Mesendoderm (in vitro differentiated cells): ENCODE measurements at regions not wholly inside any gene's neighbourhood (a gene's known extent, or its start where the extent isn't known, plus 50 kb on each side); places are given as distances from the start of the nearest gene placed in this dataset.

Experiments used
- DNase-seq: peaks from one replicate; pipeline ENCODE4 v3.0.0; 2013
- H2AK5ac ChIP-seq: 2 replicates; pipeline ENCODE4 v1.6.1; 2013; ENCODE audit warnings: low read length, inconsistent platforms
- H2BK120ac ChIP-seq: 2 replicates; pipeline ENCODE4 v1.6.1; 2013; ENCODE audit warnings: low read depth, mild to moderate bottlenecking, low read length, moderate library complexity, mixed read lengths
- H2BK15ac ChIP-seq: replicated peaks from 2 replicates; pipeline ENCODE4 v1.6.1; 2013; ENCODE audit warnings: low read depth, mild to moderate bottlenecking, moderate library complexity
- H2BK5ac ChIP-seq: 2 replicates; pipeline ENCODE4 v1.6.1; 2013; ENCODE audit warnings: low read length, inconsistent platforms
- H3K18ac ChIP-seq: 2 replicates; pipeline ENCODE4 v1.6.1; 2013; ENCODE audit warnings: mild to moderate bottlenecking, low read length, mixed read lengths
- H3K23ac ChIP-seq: one replicate; pipeline ENCODE4 v1.6.1; 2013; ENCODE audit warnings: low read length
- H3K27ac ChIP-seq: 2 replicates; pipeline ENCODE4 v1.5.1; 2013; ENCODE audit warnings: low read depth, mild to moderate bottlenecking, inconsistent platforms, low read length, moderate library complexity
- H3K27me3 ChIP-seq: 2 replicates; pipeline ENCODE4 v1.6.1; 2013; ENCODE audit warnings: low read length, control low read depth, mild to moderate bottlenecking, inconsistent platforms; ENCODE audit not compliant: insufficient read depth, poor library complexity
- H3K36me3 ChIP-seq: 2 replicates; pipeline ENCODE4 v1.6.1; 2013; ENCODE audit warnings: low read length, inconsistent platforms; ENCODE audit not compliant: control insufficient read depth, insufficient read depth
- H3K4ac ChIP-seq: one replicate; pipeline ENCODE4 v1.6.1; 2013; ENCODE audit warnings: low read depth, mild to moderate bottlenecking, low read length, moderate library complexity
- H3K4me1 ChIP-seq: 2 replicates; pipeline ENCODE4 v1.6.1; 2013; ENCODE audit warnings: low read depth, low read length, inconsistent platforms; ENCODE audit not compliant: control insufficient read depth
- H3K4me2 ChIP-seq: 2 replicates; pipeline ENCODE4 v1.6.1; 2013; ENCODE audit warnings: low read length
- H3K4me3 ChIP-seq: 2 replicates; pipeline ENCODE4 v1.5.1; 2013; ENCODE audit warnings: mild to moderate bottlenecking, low read length
- H3K56ac ChIP-seq: one replicate; pipeline ENCODE4 v1.6.1; 2013; ENCODE audit warnings: low read length
- H3K79me1 ChIP-seq: 2 replicates; pipeline ENCODE4 v1.6.1; 2013; ENCODE audit warnings: low read length, inconsistent platforms
- H3K79me2 ChIP-seq: 2 replicates; pipeline ENCODE4 v1.6.1; 2013; ENCODE audit warnings: mild to moderate bottlenecking, low read length; ENCODE audit not compliant: control insufficient read depth, insufficient read depth
- H3K9ac ChIP-seq: 2 replicates; pipeline ENCODE4 v1.6.1; 2013; ENCODE audit warnings: low read length, inconsistent platforms
- H4K5ac ChIP-seq: one replicate; pipeline ENCODE4 v1.6.1; 2013; ENCODE audit warnings: low read length
- H4K8ac ChIP-seq: one replicate; pipeline ENCODE4 v1.6.1; 2013; ENCODE audit warnings: low read depth, mild to moderate bottlenecking, control low read depth, low read length, moderate library complexity
- WGBS: extraction: QIAGEN DNeasy Blood & Tissue Kit; methylation state at CpG from one replicate; pipeline ENCODE4 v1.1.7; 2013; ENCODE audit warnings: low lambda C conversion rate, missing lambda C conversion rate; ENCODE audit not compliant: insufficient coverage; ENCODE audit errors: extremely low coverage; 5-methylcytosine and 5-hydroxymethylcytosine counted together

DNA sequence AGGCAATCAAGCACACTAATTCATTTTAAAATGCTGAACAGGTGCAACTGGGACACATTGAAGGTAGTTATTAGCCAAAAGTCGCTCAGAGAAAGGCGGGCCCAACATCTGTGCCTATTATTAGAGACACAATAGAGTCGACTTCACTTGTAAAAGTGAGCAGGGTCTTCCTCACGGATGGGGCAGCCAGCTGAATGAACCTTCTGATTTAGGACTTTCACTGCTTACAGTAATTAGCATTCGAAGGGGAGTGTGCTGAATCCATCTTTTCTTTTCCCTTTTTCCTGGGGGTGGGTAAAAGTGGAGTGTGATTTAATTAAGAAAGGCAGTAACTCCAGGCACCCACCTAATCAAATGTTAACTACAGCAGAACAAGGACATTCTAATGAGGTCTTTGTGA lies 677.7 kb downstream of the DCDC2C start:
- Histone ChIP-seq H3K27ac (no peak overlapping the region), H4K5ac (no peak overlapping the region), H3K23ac (no peak overlapping the region), H3K9ac (no peak overlapping the region), H4K8ac (no peak overlapping the region), H3K4ac (no peak overlapping the region), H3K36me3 (no peaks in the 10 kb centered on the region), H3K79me2 (no peaks in the 10 kb centered on the region), H3K79me1 (no peaks in the 10 kb centered on the region), H3K4me3 (no peak overlapping the region), H2AK5ac (no peak overlapping the region), H2BK5ac (no peak overlapping the region), H2BK15ac (no peak overlapping the region), H3K4me1 (no peaks in the 10 kb centered on the region), H2BK120ac (no peak overlapping the region), H3K56ac (no peak overlapping the region), H3K4me2 (no peak overlapping the region), H3K18ac (no peak overlapping the region), H3K27me3 (no peaks in the 10 kb centered on the region)
- no CpG with 5 or more reads among the region's 5 CpGs for WGBS
- DNase-seq = no peak

DNA sequence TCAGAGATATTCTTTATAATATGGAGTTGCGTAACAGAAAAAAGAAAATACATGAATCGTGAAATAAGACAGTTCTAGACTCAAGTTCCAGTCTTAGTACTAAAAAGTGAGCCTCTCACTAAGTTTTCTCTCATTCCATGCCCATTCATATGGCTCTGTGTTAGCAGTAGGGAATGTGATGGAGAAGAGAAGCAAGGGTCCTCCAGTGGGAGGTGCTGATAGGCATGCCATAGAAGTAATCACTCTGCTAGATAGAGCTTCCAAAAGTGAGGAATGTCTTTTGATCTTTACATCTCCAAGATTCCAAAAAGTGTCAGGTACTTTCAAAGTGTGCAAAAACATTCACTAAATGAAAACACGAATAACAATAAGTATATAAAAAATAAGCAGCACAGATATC lies 678.4 kb downstream of the DCDC2C start:
- Histone ChIP-seq H3K4ac (no peak overlapping the region), H4K8ac (no peak overlapping the region), H2BK120ac (no peak overlapping the region), H3K79me2 (no peaks in the 10 kb centered on the region), H3K9ac (no peak overlapping the region), H3K4me1 (no peaks in the 10 kb centered on the region), H3K56ac (no peak overlapping the region), H2AK5ac (no peak overlapping the region), H3K23ac (no peak overlapping the region), H3K36me3 (no peaks in the 10 kb centered on the region), H4K5ac (no peak overlapping the region), H3K27me3 (no peaks in the 10 kb centered on the region), H3K4me2 (no peak overlapping the region), H2BK5ac (no peak overlapping the region), H2BK15ac (no peak overlapping the region), H3K4me3 (no peak overlapping the region), H3K79me1 (no peaks in the 10 kb centered on the region), H3K27ac (no peak overlapping the region), H3K18ac (no peak overlapping the region)
- DNase-seq = no peak
- WGBS = no CpG with 5 or more reads among the region's 3 CpGs

DNA sequence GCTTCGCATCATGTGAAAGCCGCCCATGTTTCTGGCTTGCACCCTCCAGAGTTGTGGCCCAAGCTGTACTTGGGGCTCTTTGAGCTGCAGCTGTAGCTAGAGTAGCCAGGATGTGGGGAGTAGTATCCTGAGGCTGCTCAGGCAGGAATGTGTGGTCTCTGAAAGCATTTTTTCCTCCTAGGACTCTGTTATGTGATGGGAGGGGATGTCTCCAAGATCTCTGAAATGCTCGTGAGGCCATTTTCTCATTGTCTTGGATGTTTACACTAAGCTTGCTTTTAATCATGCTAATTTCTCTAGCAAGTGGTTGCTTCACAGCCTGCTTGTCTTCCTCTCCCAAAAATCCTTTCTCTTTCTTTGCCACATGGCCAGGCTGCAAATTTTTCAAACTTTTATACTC lies 687.6 kb downstream of the DCDC2C start:
- Histone ChIP-seq H4K5ac (no peak overlapping the region), H3K4me2 (no peak overlapping the region), H3K4ac (peak overlapping the region; percentile 25), H3K56ac (no peak overlapping the region), H3K4me1 (no peaks in the 10 kb centered on the region), H3K36me3 (no peaks in the 10 kb centered on the region), H2BK15ac (no peak overlapping the region), H2BK5ac (no peak overlapping the region), H3K27me3 (no peaks in the 10 kb centered on the region), H2BK120ac (peak overlapping the region; percentile 74), H3K23ac (no peak overlapping the region), H2AK5ac (no peak overlapping the region), H3K18ac (peak overlapping the region; percentile 56), H3K79me2 (no peaks in the 10 kb centered on the region), H4K8ac (no peak overlapping the region), H3K27ac (peak overlapping the region; percentile 20), H3K9ac (no peak overlapping the region), H3K4me3 (no peak overlapping the region), H3K79me1 (no peaks in the 10 kb centered on the region)
- DNase-seq = peak; percentile 81
- WGBS = no CpG with 5 or more reads among the region's 3 CpGs

DNA sequence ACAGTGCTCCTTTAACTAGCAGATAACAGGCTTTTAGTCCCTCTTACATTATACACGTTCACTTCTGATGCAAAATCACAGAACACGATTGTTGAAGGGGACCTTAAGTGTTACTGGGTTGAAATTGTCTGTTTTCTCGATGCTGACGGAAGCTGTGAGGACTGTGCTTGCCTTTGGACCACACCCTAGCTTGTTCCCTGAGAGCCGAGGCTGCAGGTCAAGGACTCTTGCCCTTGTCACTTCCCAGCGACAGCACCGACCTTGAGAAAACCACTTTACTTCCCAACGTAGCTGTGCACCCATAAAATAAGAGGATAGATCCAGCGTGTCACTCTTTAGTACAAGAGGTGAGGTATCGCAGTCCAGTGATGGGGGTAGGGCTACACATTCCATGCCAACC lies 701.0 kb downstream of the DCDC2C start:
- no peaks in the 10 kb centered on the region for H3K79me2 ChIP-seq
- no peaks in the 10 kb centered on the region for H3K36me3 ChIP-seq
- H3K4ac ChIP-seq = no peak overlapping the region
- no peak overlapping the region for H4K8ac ChIP-seq
- no peak overlapping the region for H3K56ac ChIP-seq
- H3K23ac ChIP-seq = no peak overlapping the region
- no peak for DNase-seq
- no peak overlapping the region for H3K18ac ChIP-seq
- H3K4me1 ChIP-seq = no peaks in the 10 kb centered on the region
- H2AK5ac ChIP-seq = no peak overlapping the region
- no CpG with 5 or more reads among the region's 10 CpGs for WGBS
- no peak overlapping the region for H3K27ac ChIP-seq
- no peak overlapping the region for H2BK5ac ChIP-seq
- no peak overlapping the region for H2BK120ac ChIP-seq
- no peak overlapping the region for H3K4me2 ChIP-seq
- H2BK15ac ChIP-seq = no peak overlapping the region
- no peaks in the 10 kb centered on the region for H3K27me3 ChIP-seq
- H4K5ac ChIP-seq = no peak overlapping the region
- H3K4me3 ChIP-seq = no peak overlapping the region
- no peak overlapping the region for H3K9ac ChIP-seq
- no peaks in the 10 kb centered on the region for H3K79me1 ChIP-seq

DNA sequence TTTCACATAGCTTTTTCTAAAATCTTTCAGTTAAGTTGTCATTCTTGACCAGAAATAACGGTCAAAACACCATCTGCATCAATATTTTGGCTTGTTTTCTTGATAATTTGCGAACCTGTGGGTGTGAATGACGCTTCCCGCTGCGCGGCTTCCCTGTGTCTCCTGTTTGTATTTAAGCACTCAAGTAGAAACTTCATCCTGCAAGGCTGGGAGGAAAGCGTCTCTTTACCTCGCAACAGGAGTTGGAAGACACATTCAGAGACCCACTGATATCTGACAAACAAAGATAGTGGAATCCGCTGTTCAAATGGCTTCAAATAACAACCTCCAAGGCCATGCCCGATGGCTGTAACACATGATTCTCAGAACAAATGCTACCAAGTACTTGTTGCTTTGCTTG lies 704.9 kb downstream of the DCDC2C start:
- H2BK5ac ChIP-seq = no peak overlapping the region
- H3K79me2 ChIP-seq = no peaks in the 10 kb centered on the region
- H4K8ac ChIP-seq = no peak overlapping the region
- H4K5ac ChIP-seq = no peak overlapping the region
- H3K36me3 ChIP-seq = no peaks in the 10 kb centered on the region
- H3K79me1 ChIP-seq = no peaks in the 10 kb centered on the region
- H3K27ac ChIP-seq = no peak overlapping the region
- H2BK120ac ChIP-seq = no peak overlapping the region
- WGBS = no CpG with 5 or more reads among the region's 10 CpGs
- H3K4me2 ChIP-seq = no peak overlapping the region
- no peak overlapping the region for H2BK15ac ChIP-seq
- H3K4me1 ChIP-seq = no peaks in the 10 kb centered on the region
- no peak overlapping the region for H3K4ac ChIP-seq
- no peaks in the 10 kb centered on the region for H3K27me3 ChIP-seq
- no peak overlapping the region for H3K18ac ChIP-seq
- H3K9ac ChIP-seq = no peak overlapping the region
- no peak overlapping the region for H3K56ac ChIP-seq
- no peak overlapping the region for H3K23ac ChIP-seq
- H2AK5ac ChIP-seq = no peak overlapping the region
- H3K4me3 ChIP-seq = no peak overlapping the region
- DNase-seq = peak; percentile 6

DNA sequence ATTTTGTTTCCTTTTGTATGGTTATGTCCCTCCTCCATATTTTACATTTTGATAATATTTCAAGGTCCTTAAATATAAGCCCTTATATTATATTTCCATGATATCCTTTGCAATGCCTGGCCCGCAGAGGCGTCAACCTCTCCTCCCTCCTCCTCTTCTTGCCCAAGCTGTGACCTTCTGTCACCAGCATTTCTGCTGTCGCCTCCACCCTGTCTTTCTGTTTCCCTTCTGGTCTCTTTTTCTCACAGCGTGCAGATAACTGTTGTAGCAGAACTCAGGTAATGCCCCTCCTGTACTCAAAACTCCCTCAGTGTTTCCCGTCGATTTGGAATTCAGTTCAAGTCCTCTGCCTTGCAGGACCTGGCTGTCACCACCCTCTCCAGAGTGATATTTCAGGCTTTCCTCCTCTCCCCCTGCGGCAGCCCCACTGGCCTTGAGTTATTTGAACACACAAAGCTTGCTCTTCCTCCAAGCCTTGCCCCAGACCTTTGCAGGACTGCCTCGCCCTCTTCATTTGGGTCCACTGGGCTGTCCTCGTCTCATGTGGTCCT lies 709.3 kb downstream of the DCDC2C start:
- no peak overlapping the region for H3K4me3 ChIP-seq
- H3K4ac ChIP-seq = no peak overlapping the region
- H3K23ac ChIP-seq = no peak overlapping the region
- H3K79me2 ChIP-seq = no peaks in the 10 kb centered on the region
- H3K79me1 ChIP-seq = no peaks in the 10 kb centered on the region
- H3K27ac ChIP-seq = no peak overlapping the region
- no peak overlapping the region for H2BK15ac ChIP-seq
- H3K4me1 ChIP-seq = no peaks in the 10 kb centered on the region
- no peak overlapping the region for H3K18ac ChIP-seq
- no peak overlapping the region for H4K5ac ChIP-seq
- H4K8ac ChIP-seq = no peak overlapping the region
- no CpG with 5 or more reads among the region's 9 CpGs for whole genome bisulfite sequencing
- H2BK5ac ChIP-seq = no peak overlapping the region
- no peaks in the 10 kb centered on the region for H3K36me3 ChIP-seq
- H3K27me3 ChIP-seq = no peaks in the 10 kb centered on the region
- H3K4me2 ChIP-seq = no peak overlapping the region
- no peak for DNase-seq
- H2BK120ac ChIP-seq = no peak overlapping the region
- H3K9ac ChIP-seq = no peak overlapping the region
- H3K56ac ChIP-seq = no peak overlapping the region
- no peak overlapping the region for H2AK5ac ChIP-seq
